ENCODE measurements at regions not wholly inside any gene's neighbourhood (a gene's known extent, or its start where the extent isn't known, plus 50 kb on each side); places are given as distances from the start of the nearest gene placed in this dataset.

DNA sequence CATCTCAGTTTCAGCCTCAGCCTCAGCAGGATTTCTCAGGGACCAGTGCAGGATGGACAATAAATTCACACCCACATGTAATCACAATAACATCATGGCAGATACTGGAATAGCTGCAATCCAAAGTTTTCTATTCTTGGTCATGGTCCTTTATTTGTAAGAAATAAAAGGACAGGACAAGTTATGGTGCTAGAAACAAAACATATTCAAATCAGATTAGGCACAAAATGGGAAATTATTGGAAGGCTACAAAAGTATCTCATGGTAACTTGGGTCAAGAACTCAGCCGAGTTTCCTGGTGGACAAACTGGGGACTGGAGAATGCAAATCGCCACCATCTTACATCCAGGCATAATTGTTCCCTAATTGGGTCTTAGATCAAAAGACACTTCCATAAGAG is 1768.2 kb upstream of the WWC1 start:
- DNase-seq (ENCODE audit: low read depth): no peak
- Histone ChIP-seq H3K4me3 (ENCODE audit: low read depth, low read length) (no peak overlapping the region), H3K27me3 (ENCODE audit: control insufficient read depth, insufficient read depth, low read length) (no peaks in the 10 kb centered on the region), H3K36me3 (ENCODE audit: control insufficient read depth, insufficient read depth, low read length) (no peaks in the 10 kb centered on the region)
- TF ChIP-seq, protein P1, sequence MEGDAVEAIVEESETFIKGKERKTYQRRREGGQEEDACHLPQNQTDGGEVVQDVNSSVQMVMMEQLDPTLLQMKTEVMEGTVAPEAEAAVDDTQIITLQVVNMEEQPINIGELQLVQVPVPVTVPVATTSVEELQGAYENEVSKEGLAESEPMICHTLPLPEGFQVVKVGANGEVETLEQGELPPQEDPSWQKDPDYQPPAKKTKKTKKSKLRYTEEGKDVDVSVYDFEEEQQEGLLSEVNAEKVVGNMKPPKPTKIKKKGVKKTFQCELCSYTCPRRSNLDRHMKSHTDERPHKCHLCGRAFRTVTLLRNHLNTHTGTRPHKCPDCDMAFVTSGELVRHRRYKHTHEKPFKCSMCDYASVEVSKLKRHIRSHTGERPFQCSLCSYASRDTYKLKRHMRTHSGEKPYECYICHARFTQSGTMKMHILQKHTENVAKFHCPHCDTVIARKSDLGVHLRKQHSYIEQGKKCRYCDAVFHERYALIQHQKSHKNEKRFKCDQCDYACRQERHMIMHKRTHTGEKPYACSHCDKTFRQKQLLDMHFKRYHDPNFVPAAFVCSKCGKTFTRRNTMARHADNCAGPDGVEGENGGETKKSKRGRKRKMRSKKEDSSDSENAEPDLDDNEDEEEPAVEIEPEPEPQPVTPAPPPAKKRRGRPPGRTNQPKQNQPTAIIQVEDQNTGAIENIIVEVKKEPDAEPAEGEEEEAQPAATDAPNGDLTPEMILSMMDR (IDR thresholded peaks at IDR 0.05; ENCODE audit: insufficient read depth, low read length, poor library complexity, severe bottlenecking): no peak

DNA sequence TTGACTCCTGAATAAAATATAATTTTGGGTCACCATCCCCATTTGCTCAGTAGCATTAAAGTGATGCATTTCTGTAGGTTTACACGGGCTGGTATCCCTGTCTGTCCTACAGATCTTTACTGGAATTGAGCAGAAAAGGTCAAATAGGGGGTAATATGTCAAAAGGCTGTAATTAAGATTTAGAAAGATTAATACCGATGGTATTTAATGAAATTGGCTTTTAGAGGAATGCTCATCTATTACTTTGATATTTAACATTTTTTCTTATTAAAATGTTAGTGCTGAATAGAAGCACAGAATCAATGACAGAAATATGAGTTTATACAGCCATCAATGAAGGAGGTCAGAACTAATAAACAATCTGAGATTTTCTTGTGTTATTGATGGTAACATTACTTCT is 1762.2 kb upstream of the WWC1 start:
- Histone ChIP-seq H3K36me3 (ENCODE audit: control insufficient read depth, insufficient read depth, low read length) (no peaks in the 10 kb centered on the region), H3K27me3 (ENCODE audit: control insufficient read depth, insufficient read depth, low read length) (no peaks in the 10 kb centered on the region), H3K4me3 (ENCODE audit: low read depth, low read length) (no peak overlapping the region)
- DNase-seq (ENCODE audit: low read depth): no peak
- TF ChIP-seq, protein P1 (IDR thresholded peaks at IDR 0.05; ENCODE audit: insufficient read depth, low read length, poor library complexity, severe bottlenecking): no peak

DNA sequence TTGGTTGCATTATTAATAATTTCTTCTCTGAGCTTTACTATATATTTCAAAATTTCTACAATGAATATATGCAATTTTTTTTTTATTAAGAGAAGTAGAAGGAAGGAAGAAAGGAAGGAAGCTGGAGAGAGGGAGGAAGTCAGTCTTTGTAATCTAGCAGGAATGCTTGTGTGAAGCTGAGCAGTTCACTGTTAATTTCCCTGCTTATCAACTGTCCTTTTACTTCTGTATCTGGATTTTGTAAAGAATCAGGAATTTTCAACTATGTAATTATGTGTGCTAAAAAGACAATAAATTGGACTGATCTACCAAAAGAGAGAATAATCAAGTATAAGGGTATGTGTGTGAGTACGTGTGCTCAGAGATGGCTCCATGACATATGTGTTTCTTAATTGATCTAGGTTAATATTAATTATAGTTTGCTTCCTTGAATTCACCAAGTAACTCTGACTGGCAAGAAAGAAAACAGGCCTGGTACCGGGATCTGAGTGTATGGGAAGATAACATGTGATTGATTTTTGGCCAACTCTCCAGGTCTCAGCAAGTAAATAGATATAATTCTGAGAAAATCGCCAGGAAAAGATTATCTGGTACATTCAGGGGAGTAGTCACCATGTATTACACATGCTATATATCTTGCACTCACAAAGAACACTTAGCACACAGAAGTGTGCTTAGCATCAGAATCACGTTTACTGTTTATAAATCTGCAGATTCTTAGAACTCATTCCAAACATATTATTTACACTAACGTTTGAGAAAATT is 1758.8 kb upstream of the WWC1 start:
- Histone ChIP-seq H3K27me3 (ENCODE audit: control insufficient read depth, insufficient read depth, low read length) (no peaks in the 10 kb centered on the region), H3K4me3 (ENCODE audit: low read depth, low read length) (no peak overlapping the region), H3K36me3 (ENCODE audit: control insufficient read depth, insufficient read depth, low read length) (no peaks in the 10 kb centered on the region)
- DNase-seq (ENCODE audit: low read depth): no peak
- TF ChIP-seq, protein P1 (IDR thresholded peaks at IDR 0.05; ENCODE audit: insufficient read depth, low read length, poor library complexity, severe bottlenecking): no peak

DNA sequence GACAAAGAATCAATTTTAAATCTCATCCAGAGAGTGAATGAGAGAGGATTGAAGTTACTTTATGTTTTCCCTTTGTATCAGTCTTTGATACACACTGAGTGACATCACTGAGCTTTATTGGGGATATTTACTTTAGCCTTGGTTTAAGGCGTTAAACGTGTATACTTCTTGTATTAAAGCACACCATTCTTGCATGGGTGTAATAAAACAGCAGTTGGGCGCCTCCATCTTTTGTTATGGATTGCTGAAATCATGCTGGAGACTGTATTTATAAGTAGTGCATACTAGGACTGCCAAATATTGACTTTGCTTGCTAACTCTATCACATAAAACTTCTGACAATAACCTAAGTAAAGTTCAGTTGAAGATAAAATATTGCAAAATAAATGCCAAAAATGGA is 1755.8 kb upstream of the WWC1 start:
- TF ChIP-seq, protein P1 (IDR thresholded peaks at IDR 0.05; ENCODE audit: insufficient read depth, low read length, poor library complexity, severe bottlenecking): no peak

DNA sequence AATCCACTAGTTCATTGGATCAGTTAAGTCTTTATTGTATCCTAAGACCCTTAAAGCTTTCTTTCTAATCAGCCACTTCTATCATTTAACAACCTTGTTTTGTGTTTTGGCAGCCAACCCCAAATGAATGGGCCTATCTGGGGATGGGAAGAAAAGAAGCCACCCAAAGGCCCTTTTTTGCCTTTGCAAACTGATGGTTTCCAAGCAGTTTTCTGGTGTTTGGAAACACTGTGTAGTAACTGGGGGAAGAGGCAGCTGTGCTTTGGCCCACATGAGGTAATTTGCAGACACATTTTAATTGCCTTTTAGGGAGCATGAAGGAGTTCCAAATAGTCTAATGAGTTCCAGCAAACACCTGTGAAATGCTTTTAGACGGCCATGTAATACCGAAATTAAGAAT is 1751.3 kb upstream of the WWC1 start:
- no peak overlapping the region for H3K4me3 ChIP-seq (ENCODE audit: low read depth, low read length)
- no peak for DNase-seq (ENCODE audit: low read depth)
- no peaks in the 10 kb centered on the region for H3K36me3 ChIP-seq (ENCODE audit: control insufficient read depth, insufficient read depth, low read length)
- no peaks in the 10 kb centered on the region for H3K27me3 ChIP-seq (ENCODE audit: control insufficient read depth, insufficient read depth, low read length)
- TF ChIP-seq, protein P1 (IDR thresholded peaks at IDR 0.05; ENCODE audit: insufficient read depth, low read length, poor library complexity, severe bottlenecking): no peak

More for the DNA sequence above, 1755.8 kb upstream of the WWC1 start:
- Histone ChIP-seq H3K27me3 (ENCODE audit: control insufficient read depth, insufficient read depth, low read length) (no peaks in the 10 kb centered on the region), H3K36me3 (ENCODE audit: control insufficient read depth, insufficient read depth, low read length) (no peaks in the 10 kb centered on the region), H3K4me3 (ENCODE audit: low read depth, low read length) (no peak overlapping the region)
- DNase-seq (ENCODE audit: low read depth): no peak

DNA sequence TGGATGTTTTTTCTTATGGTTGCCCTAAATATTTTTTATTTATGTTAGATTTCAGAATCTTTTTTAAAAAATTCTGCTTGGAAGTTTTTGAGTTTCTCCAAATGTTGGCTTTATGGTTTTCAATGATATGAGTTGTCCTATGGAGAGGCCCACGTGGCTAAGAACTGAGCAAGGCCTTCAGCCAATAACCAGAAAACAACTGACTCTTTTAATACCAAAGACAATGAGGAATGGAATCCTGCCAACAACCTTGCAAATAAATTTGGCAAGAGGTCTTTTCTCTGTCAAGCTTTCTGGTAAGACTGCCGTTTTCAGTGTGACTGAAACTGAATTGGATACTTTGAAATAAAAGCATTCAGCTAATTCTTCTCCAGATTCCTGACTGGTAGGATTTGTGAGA is 1740.1 kb upstream of the WWC1 start:
- DNase-seq (ENCODE audit: low read depth): no peak
- TF ChIP-seq, protein P1 (IDR thresholded peaks at IDR 0.05; ENCODE audit: insufficient read depth, low read length, poor library complexity, severe bottlenecking): no peak
- Histone ChIP-seq H3K27me3 (ENCODE audit: control insufficient read depth, insufficient read depth, low read length) (no peaks in the 10 kb centered on the region), H3K36me3 (ENCODE audit: control insufficient read depth, insufficient read depth, low read length) (no peaks in the 10 kb centered on the region), H3K4me3 (ENCODE audit: low read depth, low read length) (no peak overlapping the region)

All from kidney epithelial cell (primary cell).